ENCODE measurements at regions not wholly inside any gene's neighbourhood (a gene's known extent, or its start where the extent isn't known, plus 50 kb on each side); places are given as distances from the start of the nearest gene placed in this dataset.
"Not testable (repeated sequence)": the region's sequence is repeated elsewhere in the genome, so short reads cannot be mapped to it uniquely, and the experiment has no call there.

DNA sequence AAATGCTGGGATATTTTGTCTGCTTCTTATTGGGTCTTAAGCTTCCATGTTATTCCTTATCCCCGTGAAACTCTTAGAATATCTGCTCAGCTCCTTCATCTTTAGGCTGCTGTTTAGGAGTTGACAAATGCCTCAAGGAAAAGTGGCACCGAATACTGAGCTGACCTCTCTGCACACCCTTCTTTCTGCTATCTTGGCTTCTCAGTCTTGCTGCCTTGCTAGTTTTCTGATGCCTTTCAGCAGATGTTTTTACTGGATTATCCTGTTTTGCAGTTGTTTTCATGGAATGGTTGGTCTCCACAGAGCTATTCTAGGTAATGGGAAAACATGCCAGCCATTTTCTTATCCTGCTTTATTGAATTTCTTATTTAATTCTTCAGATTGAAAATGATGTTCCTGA lies 86.3 kb downstream of the GYPE start:
- Histone ChIP-seq H3K9me2 (replicated peaks; ENCODE audit: low read length) (no peaks in the 10 kb centered on the region), H3K4me1 (ENCODE audit: insufficient read depth, low read length) (no peaks in the 10 kb centered on the region), H3K79me2 (ENCODE audit: low read length) (no peaks in the 10 kb centered on the region), H3K9me3 (ENCODE audit: low read length) (no peaks in the 10 kb centered on the region), H3K4me3 (ENCODE audit: low read length) (no peak overlapping the region), H3K9ac (ENCODE audit: low read length) (no peak overlapping the region), H3K27me3 (ENCODE audit: low read length) (peaks cover 19% of the 10 kb centered on the region; the same call in 1 of the 2 replicates), H2AFZ (ENCODE audit: low read length) (no peak overlapping the region), H3K36me3 (ENCODE audit: low read depth, low read length) (no peaks in the 10 kb centered on the region), H3K27ac (ENCODE audit: low read length) (no peak overlapping the region), H3K4me2 (ENCODE audit: low read length) (no peak overlapping the region), H4K20me1 (ENCODE audit: low read length) (no peaks in the 10 kb centered on the region), H3F3A (ENCODE audit: low read length, unreplicated experiment) (no peaks in the 10 kb centered on the region)
- POLR2A ChIA-PET (ENCODE audit: unreplicated experiment), result no interaction called here
- no TSS peak for BruUV-seq (replicated peaks)
- CTCF ChIA-PET, result no interaction called here
- intact Hi-C loops (cut with micrococcal nuclease), result no loop called here
- TF ChIP-seq EZH2 (IDR thresholded peaks at IDR 0.05; ENCODE audit: low read length, unreplicated experiment) (no peak), EZH2phosphoT487 (IDR thresholded peaks at IDR 0.05; ENCODE audit: borderline replicate concordance, low read length) (no peak)
- TF ChIP-seq, protein P1, sequence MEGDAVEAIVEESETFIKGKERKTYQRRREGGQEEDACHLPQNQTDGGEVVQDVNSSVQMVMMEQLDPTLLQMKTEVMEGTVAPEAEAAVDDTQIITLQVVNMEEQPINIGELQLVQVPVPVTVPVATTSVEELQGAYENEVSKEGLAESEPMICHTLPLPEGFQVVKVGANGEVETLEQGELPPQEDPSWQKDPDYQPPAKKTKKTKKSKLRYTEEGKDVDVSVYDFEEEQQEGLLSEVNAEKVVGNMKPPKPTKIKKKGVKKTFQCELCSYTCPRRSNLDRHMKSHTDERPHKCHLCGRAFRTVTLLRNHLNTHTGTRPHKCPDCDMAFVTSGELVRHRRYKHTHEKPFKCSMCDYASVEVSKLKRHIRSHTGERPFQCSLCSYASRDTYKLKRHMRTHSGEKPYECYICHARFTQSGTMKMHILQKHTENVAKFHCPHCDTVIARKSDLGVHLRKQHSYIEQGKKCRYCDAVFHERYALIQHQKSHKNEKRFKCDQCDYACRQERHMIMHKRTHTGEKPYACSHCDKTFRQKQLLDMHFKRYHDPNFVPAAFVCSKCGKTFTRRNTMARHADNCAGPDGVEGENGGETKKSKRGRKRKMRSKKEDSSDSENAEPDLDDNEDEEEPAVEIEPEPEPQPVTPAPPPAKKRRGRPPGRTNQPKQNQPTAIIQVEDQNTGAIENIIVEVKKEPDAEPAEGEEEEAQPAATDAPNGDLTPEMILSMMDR (conservative IDR thresholded peaks at IDR 0.05; ENCODE audit: low read depth, low read length), result no peak
- ATAC-seq, result no peak
- no peak for DNase-seq

DNA sequence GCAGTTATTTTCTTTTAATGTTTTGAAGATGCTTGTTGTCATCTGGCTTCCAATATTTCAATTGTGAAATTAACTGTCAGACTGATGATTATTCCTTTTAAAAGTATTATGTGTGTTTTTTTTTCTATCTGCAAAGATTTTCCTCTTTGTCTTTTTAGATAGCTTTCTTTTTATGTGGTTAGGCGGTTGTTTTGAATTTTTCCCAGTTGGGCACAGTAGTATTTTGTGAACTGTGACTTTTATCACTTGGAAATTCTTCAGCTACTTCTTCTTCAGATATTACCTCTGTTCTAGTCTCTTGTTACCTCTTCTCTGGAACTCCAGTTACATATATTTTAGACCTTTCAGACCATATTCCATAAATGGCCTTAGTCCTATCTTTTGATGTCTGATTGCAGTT lies 87.5 kb downstream of the GYPE start:
- H3K9ac ChIP-seq (ENCODE audit: low read length); H3K4me2 ChIP-seq (ENCODE audit: low read length); H3K36me3 ChIP-seq (ENCODE audit: low read depth, low read length); intact Hi-C loops (cut with micrococcal nuclease); POLR2A ChIA-PET (ENCODE audit: unreplicated experiment); H3K27ac ChIP-seq (ENCODE audit: low read length); DNase-seq; H3K9me3 ChIP-seq (ENCODE audit: low read length); H3K4me3 ChIP-seq (ENCODE audit: low read length); H4K20me1 ChIP-seq (ENCODE audit: low read length); H3K79me2 ChIP-seq (ENCODE audit: low read length); CTCF ChIA-PET; BruUV-seq (replicated peaks); H3F3A ChIP-seq (ENCODE audit: low read length, unreplicated experiment); ATAC-seq; H3K9me2 ChIP-seq (replicated peaks; ENCODE audit: low read length); H3K4me1 ChIP-seq (ENCODE audit: insufficient read depth, low read length); H2AFZ ChIP-seq (ENCODE audit: low read length): not testable (repeated sequence)
- peaks cover 16% of the 10 kb centered on the region; the same call in 1 of the 2 replicates for H3K27me3 ChIP-seq (ENCODE audit: low read length)

DNA sequence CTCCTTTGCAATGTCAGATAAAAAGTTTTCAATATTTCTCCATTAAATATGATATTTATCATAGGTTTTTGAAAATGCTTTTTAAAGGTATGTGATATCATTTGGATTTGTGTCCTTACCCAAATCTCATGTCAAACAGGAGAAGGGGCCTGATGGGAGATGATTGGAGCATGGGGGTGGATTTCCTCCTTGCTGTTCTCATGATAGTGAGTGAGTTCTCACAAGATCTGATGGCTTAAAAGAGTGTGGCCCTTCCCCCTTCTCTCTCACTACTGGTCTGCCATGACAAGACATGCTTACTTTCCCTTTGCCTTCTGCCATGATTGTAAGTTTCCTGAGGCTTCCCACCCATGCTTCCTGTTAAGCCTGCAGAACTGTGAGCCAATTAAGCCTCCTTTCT lies 90.0 kb downstream of the GYPE start:
- H3K36me3 ChIP-seq (ENCODE audit: low read depth, low read length); H2AFZ ChIP-seq (ENCODE audit: low read length); BruUV-seq (replicated peaks); POLR2A ChIA-PET (ENCODE audit: unreplicated experiment); H4K20me1 ChIP-seq (ENCODE audit: low read length); H3K4me1 ChIP-seq (ENCODE audit: insufficient read depth, low read length); H3K9ac ChIP-seq (ENCODE audit: low read length); DNase-seq; CTCF ChIA-PET; H3K9me3 ChIP-seq (ENCODE audit: low read length); H3K79me2 ChIP-seq (ENCODE audit: low read length); H3K27me3 ChIP-seq (ENCODE audit: low read length); ATAC-seq; intact Hi-C loops (cut with micrococcal nuclease); H3K9me2 ChIP-seq (replicated peaks; ENCODE audit: low read length); H3F3A ChIP-seq (ENCODE audit: low read length, unreplicated experiment); H3K4me2 ChIP-seq (ENCODE audit: low read length); H3K4me3 ChIP-seq (ENCODE audit: low read length); H3K27ac ChIP-seq (ENCODE audit: low read length): not testable (repeated sequence)

DNA sequence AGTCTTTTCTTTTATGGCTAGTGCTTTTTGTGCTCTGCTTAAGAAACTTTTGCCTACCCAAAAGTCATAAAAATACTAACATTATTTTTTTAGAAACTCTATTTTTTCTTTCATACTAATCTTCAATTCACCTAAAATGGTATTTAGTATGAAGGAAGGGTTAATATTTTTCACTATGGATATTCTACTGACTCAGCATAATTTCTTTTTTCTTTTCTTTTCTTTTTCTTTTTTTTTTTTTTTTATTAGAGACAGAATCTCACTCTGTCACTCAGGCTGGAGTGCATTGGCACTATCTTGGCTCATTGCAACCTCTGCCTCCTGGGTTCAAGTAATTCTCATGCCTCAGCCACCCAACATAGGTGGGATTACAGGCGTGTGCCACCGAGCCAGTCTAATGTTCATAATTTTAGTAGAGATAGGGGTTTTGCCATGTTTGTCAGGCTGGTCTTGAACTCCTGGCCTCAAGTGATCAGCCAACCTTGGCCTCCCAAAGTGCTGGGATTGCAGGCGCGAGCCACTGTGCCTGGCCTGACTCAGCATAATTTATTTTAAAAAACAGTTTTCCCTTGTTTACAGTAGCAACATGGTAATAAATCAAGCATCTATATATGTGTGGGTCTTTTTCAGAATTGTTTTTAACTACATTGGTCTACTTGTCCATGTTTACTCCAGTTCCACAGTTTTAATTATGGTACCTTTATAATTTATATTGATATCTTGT lies 91.8 kb downstream of the GYPE start:
- ATAC-seq; H3K27ac ChIP-seq (ENCODE audit: low read length); H4K20me1 ChIP-seq (ENCODE audit: low read length); BruUV-seq (replicated peaks); H3K27me3 ChIP-seq (ENCODE audit: low read length); H3K4me2 ChIP-seq (ENCODE audit: low read length); intact Hi-C loops (cut with micrococcal nuclease); H3K9me3 ChIP-seq (ENCODE audit: low read length); H3F3A ChIP-seq (ENCODE audit: low read length, unreplicated experiment); DNase-seq; H3K4me1 ChIP-seq (ENCODE audit: insufficient read depth, low read length); H3K36me3 ChIP-seq (ENCODE audit: low read depth, low read length); H3K9ac ChIP-seq (ENCODE audit: low read length); H2AFZ ChIP-seq (ENCODE audit: low read length); H3K4me3 ChIP-seq (ENCODE audit: low read length); H3K9me2 ChIP-seq (replicated peaks; ENCODE audit: low read length); H3K79me2 ChIP-seq (ENCODE audit: low read length); CTCF ChIA-PET; POLR2A ChIA-PET (ENCODE audit: unreplicated experiment): not testable (repeated sequence)

DNA sequence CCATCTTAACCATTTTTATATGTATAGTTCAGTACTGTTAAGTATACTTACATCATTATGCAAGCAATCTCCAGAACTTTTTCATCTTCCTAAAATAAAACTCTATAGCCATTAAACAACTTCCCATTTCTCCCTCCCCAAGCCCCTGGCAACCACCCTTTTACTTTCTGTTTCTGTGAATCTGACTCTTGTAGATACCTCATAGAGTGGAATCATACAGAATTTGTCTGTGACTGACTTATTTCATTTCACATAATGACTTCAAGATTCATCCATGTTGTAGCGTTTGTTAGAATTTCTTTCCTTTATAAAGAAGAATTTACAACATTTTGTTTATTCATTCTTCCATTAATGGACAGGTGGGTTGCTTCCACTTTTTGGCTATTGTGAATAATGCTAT lies 91.2 kb upstream of the FREM3 start:
- H3K27me3 ChIP-seq (ENCODE audit: low read length); H3K4me1 ChIP-seq (ENCODE audit: insufficient read depth, low read length); H3K4me3 ChIP-seq (ENCODE audit: low read length); H4K20me1 ChIP-seq (ENCODE audit: low read length); BruUV-seq (replicated peaks); H3K9ac ChIP-seq (ENCODE audit: low read length); H3K9me3 ChIP-seq (ENCODE audit: low read length); intact Hi-C loops (cut with micrococcal nuclease); H3K9me2 ChIP-seq (replicated peaks; ENCODE audit: low read length); H3K79me2 ChIP-seq (ENCODE audit: low read length); CTCF ChIA-PET; H2AFZ ChIP-seq (ENCODE audit: low read length); DNase-seq; H3F3A ChIP-seq (ENCODE audit: low read length, unreplicated experiment); H3K4me2 ChIP-seq (ENCODE audit: low read length); H3K36me3 ChIP-seq (ENCODE audit: low read depth, low read length); ATAC-seq; H3K27ac ChIP-seq (ENCODE audit: low read length); POLR2A ChIA-PET (ENCODE audit: unreplicated experiment): not testable (repeated sequence)

DNA sequence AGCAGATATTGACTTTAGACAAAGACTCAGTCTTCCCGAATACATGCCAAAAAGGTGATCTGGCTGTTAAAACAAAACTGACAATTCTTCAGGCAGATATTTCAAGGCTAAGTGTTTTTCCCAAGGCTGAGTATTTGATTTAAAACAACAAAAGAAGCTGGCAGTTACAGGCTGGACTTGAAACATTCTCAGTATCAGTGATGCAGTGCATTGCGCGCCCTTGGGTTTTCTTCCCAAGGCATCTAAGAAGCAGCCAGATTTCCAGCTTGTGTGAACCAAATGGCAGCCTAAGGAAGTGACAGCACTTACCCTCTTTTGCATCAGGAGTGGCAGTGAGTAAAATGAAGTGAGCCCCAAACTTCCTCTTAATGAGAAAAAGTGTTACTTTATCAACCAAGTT lies 90.0 kb upstream of the FREM3 start:
- H4K20me1 ChIP-seq (ENCODE audit: low read length); BruUV-seq (replicated peaks); H3K4me1 ChIP-seq (ENCODE audit: insufficient read depth, low read length); CTCF ChIA-PET; POLR2A ChIA-PET (ENCODE audit: unreplicated experiment); H3K9ac ChIP-seq (ENCODE audit: low read length); H3K79me2 ChIP-seq (ENCODE audit: low read length); intact Hi-C loops (cut with micrococcal nuclease); H3K4me2 ChIP-seq (ENCODE audit: low read length); H3K4me3 ChIP-seq (ENCODE audit: low read length); H3F3A ChIP-seq (ENCODE audit: low read length, unreplicated experiment); H3K36me3 ChIP-seq (ENCODE audit: low read depth, low read length); H3K9me3 ChIP-seq (ENCODE audit: low read length); DNase-seq; ATAC-seq; H3K27me3 ChIP-seq (ENCODE audit: low read length); H3K9me2 ChIP-seq (replicated peaks; ENCODE audit: low read length); H2AFZ ChIP-seq (ENCODE audit: low read length); H3K27ac ChIP-seq (ENCODE audit: low read length): not testable (repeated sequence)
